ENCODE measurements at regions not wholly inside any gene's neighbourhood (a gene's known extent, or its start where the extent isn't known, plus 50 kb on each side); places are given as distances from the start of the nearest gene placed in this dataset.

- TF ChIP-seq SIN3A (conservative IDR thresholded peaks at IDR 0.05 in 1 of 2, IDR thresholded peaks at IDR 0.05 in 1 of 2; ENCODE audit: low read depth in 1 of 2, low read length in 2 of 2) (no peak), RAD21 (IDR thresholded peaks at IDR 0.05 in 1 of 2, conservative IDR thresholded peaks at IDR 0.05 in 1 of 2; ENCODE audit: low read depth in 2 of 2, low read length in 2 of 2) (no peak), CHD7 (IDR thresholded peaks at IDR 0.05; ENCODE audit: insufficient replicate concordance, low read length) (no peak), POLR2AphosphoS5 (IDR thresholded peaks at IDR 0.05; ENCODE audit: low read depth, low read length) (no peak), ZNF274 (IDR thresholded peaks at IDR 0.05; ENCODE audit: borderline replicate concordance, extremely low read depth, low read length) (no peak), JUN (IDR thresholded peaks at IDR 0.05; ENCODE audit: low read depth, low read length) (no peak), RXRA (IDR thresholded peaks at IDR 0.05; ENCODE audit: insufficient read depth, low read depth, low read length) (no peak)
Measured at GRCh38 chr12:76698966-76699365, 64.9 kb upstream of the ZDHHC17 start (continued).

All from H1 (cell line).